PC-9 (cell line): ENCODE measurements at regions not wholly inside any gene's neighbourhood (a gene's known extent, or its start where the extent isn't known, plus 50 kb on each side); places are given as distances from the start of the nearest gene placed in this dataset.

Experiments
- BruUV-seq: library from RNA; stranded (reverse); fragments of 400-500 nt; replicated peaks from 2 replicates; lab custom pipeline; 2021; lab: Mats Ljungman, UMichigan
- CTCF ChIA-PET: fragments of 300-600 bp; sonication (Branson Sonifier 250); formaldehyde crosslinking; loops from one replicate; lab custom pipeline; 2022; ENCODE audit warnings: antibody characterized with exemption; lab: Charles Lee
- POLR2A ChIA-PET: fragments of 300-600 bp; sonication (Branson Sonifier 250); formaldehyde crosslinking; loops from one replicate; lab custom pipeline; 2022; ENCODE audit warnings: antibody characterized with exemption; ENCODE audit not compliant: unreplicated experiment; lab: Charles Lee
- DNase-seq, 2 experiments: peaks; one replicate each; pipeline versions ENCODE4 v3.0.0 to v3.0.0-alpha.2; 2015 to 2022; ENCODE audit warnings: mixed read lengths in 1 of 2
- H2AFZ ChIP-seq: fragments of 200-600 bp; sonication (generic); 2 replicates; pipeline ENCODE4 v1.8.1; 2017; ENCODE audit warnings: antibody characterized with exemption
- H3F3A ChIP-seq: fragments of 200-600 bp; sonication (generic); 2 replicates; pipeline ENCODE4 v1.8.1; 2017; ENCODE audit warnings: antibody characterized with exemption, mild to moderate bottlenecking, low read depth; ENCODE audit not compliant: insufficient read depth
- H3K27ac ChIP-seq: fragments of 200-600 bp; sonication (generic); 2 replicates; pipeline ENCODE4 v1.6.1; 2016; ENCODE audit warnings: mixed run types
- H3K27me3 ChIP-seq: fragments of 200-600 bp; sonication (generic); 2 replicates; pipeline ENCODE4 v1.6.1; 2016; ENCODE audit warnings: low read depth, mixed run types; ENCODE audit not compliant: insufficient read depth
- H3K36me3 ChIP-seq: fragments of 200-600 bp; sonication (generic); 2 replicates; pipeline ENCODE4 v1.6.1; 2016; ENCODE audit warnings: low read depth, mixed run types
- H3K4me1 ChIP-seq: fragments of 200-600 bp; sonication (generic); replicated peaks from 2 replicates; pipeline ENCODE4 v1.6.1; 2016; ENCODE audit warnings: mixed run types; ENCODE audit not compliant: insufficient read depth
- H3K4me2 ChIP-seq: fragments of 200-600 bp; sonication (generic); 2 replicates; pipeline ENCODE4 v1.6.1; 2017; ENCODE audit warnings: mixed run types
- H3K4me3 ChIP-seq: fragments of 200-600 bp; sonication (generic); 2 replicates; pipeline ENCODE4 v1.6.1; 2016; ENCODE audit warnings: mixed run types
- H3K79me2 ChIP-seq: fragments of 200-600 bp; sonication (generic); 2 replicates; pipeline ENCODE4 v1.6.1; 2017; ENCODE audit warnings: low read depth, mixed run types
- H3K9me2 ChIP-seq: fragments of 200-600 bp; sonication (generic); 2 replicates; pipeline ENCODE4 v1.8.1; 2017; ENCODE audit warnings: mild to moderate bottlenecking; ENCODE audit not compliant: insufficient read depth
- H3K9me3 ChIP-seq: fragments of 200-600 bp; sonication (generic); 2 replicates; pipeline ENCODE4 v1.8.1; 2016; ENCODE audit warnings: low read depth; ENCODE audit not compliant: insufficient read depth
- H4K20me1 ChIP-seq: fragments of 200-600 bp; sonication (generic); 2 replicates; pipeline ENCODE4 v1.8.1; 2017; ENCODE audit not compliant: insufficient read depth
- CTCF ChIP-seq: fragments of 200-600 bp; sonication (generic); conservative IDR thresholded peaks from 2 replicates; pipeline ENCODE4 v1.6.1; 2017; ENCODE audit warnings: mixed run types, antibody characterized with exemption, mild to moderate bottlenecking, moderate library complexity
- EZH2 ChIP-seq: fragments of 200-600 bp; sonication (generic); IDR thresholded peaks from 2 replicates; pipeline ENCODE4 v1.8.0; 2017; ENCODE audit warnings: antibody characterized with exemption, low read depth
- intact Hi-C: fragments of 100-400 bp; cut with micrococcal nuclease; formaldehyde crosslinking; loops from one replicate; pipeline ENCODE4 v1.10.0; 2022; ENCODE audit not compliant: unreplicated experiment

DNA sequence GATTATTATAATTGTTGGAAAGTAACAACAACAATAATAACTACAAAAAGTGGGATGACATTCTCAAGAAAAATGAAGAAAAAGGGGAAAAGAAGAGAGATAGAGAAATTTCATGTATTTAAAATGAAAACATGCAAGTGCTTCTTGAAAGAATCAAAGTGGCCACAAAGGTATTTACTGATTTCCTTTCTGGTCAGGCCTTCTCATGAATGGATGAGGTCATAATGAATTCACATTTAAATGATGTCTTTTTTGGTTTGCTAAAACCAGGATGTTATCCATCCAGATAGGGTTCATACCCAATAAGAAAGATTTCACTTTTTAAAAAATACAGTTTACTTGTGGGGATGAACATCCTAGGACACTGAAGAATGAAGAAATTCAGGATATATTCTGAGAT, 446.4 kb upstream of the PTGER4 start:
- no peak overlapping the region for H3K4me2 ChIP-seq
- no peak for TF ChIP-seq EZH2
- TF ChIP-seq CTCF = no peak
- H3K9me3 ChIP-seq = no peaks in the 10 kb centered on the region
- DNase-seq = no peak
- no peaks in the 10 kb centered on the region for H3F3A ChIP-seq
- ChIA-PET POLR2A (no interaction called here), CTCF (no interaction called here)
- H3K4me1 ChIP-seq = no peaks in the 10 kb centered on the region
- intact Hi-C loops = no loop called here
- no peaks in the 10 kb centered on the region for H4K20me1 ChIP-seq
- no peaks in the 10 kb centered on the region; the same call in 1 of the 2 replicates for H3K9me2 ChIP-seq
- H3K27ac ChIP-seq = no peak overlapping the region
- no peak overlapping the region for H2AFZ ChIP-seq
- H3K27me3 ChIP-seq = no peaks in the 10 kb centered on the region
- BruUV-seq = no TSS peak
- H3K4me3 ChIP-seq = no peak overlapping the region
- H3K79me2 ChIP-seq = no peaks in the 10 kb centered on the region
- H3K36me3 ChIP-seq = no peaks in the 10 kb centered on the region

DNA sequence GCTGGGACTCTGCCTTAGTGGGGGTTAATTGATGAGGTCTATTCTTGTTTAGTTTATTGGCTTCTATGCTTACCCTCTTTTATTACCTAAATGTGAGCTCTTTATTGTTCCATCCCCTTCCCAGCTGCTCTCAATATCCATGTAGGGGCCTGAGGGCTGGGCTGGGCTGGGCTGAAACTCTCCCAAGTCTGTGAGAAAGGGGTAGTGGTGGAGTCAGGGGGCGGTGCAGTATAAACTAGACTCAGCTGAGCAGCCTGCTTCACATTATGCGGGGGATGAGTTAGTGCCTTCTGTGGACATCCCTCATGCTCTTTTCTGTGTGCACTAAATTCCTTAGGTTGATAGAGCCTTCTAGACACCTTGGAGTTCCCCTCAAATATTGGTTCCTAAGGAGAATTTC, 451.8 kb upstream of the PTGER4 start:
- no peak for DNase-seq
- BruUV-seq = no TSS peak
- intact Hi-C loops = no loop called here
- Histone ChIP-seq H3K9me3 (no peaks in the 10 kb centered on the region), H4K20me1 (no peaks in the 10 kb centered on the region), H3F3A (no peaks in the 10 kb centered on the region), H3K36me3 (no peaks in the 10 kb centered on the region), H3K27ac (no peak overlapping the region), H3K9me2 (no peaks in the 10 kb centered on the region), H3K4me2 (no peak overlapping the region), H2AFZ (no peak overlapping the region), H3K4me1 (no peaks in the 10 kb centered on the region), H3K79me2 (no peaks in the 10 kb centered on the region), H3K27me3 (no peaks in the 10 kb centered on the region), H3K4me3 (no peak overlapping the region)
- ChIA-PET CTCF (interaction anchor here (0.7 kb wide), 1 partner anchor 146 kb away, joined by 5 read pairs; no protein-coding TSS in a partner anchor), POLR2A (interaction anchor here (0.6 kb wide), 1 partner anchor 41 kb away, joined by 3 read pairs; no protein-coding TSS in a partner anchor)
- TF ChIP-seq EZH2 (no peak), CTCF (no peak)

- Histone ChIP-seq H3K9me3 (no peaks in the 10 kb centered on the region; the same call in 1 of the 2 replicates), H3K36me3 (no peaks in the 10 kb centered on the region), H3K27ac (no peak overlapping the region), H3K27me3 (no peaks in the 10 kb centered on the region), H3K4me2 (no peak overlapping the region), H3K79me2 (no peaks in the 10 kb centered on the region), H4K20me1 (no peaks in the 10 kb centered on the region), H3K4me3 (no peak overlapping the region), H2AFZ (no peak overlapping the region), H3K9me2 (no peaks in the 10 kb centered on the region), H3K4me1 (no peaks in the 10 kb centered on the region), H3F3A (no peaks in the 10 kb centered on the region)
- POLR2A ChIA-PET = interaction anchor here (0.6 kb wide), 1 partner anchor 41 kb away, joined by 3 read pairs; no protein-coding TSS in a partner anchor
- TF ChIP-seq CTCF (no peak), EZH2 (no peak)
- CTCF ChIA-PET = no interaction called here
- intact Hi-C loops = no loop called here
- BruUV-seq = no TSS peak
- DNase-seq = no peak
Measured at GRCh38 chr5:40227366-40227765, 452.3 kb upstream of the PTGER4 start.
